ENCODE measurements at regions not wholly inside any gene's neighbourhood (a gene's known extent, or its start where the extent isn't known, plus 50 kb on each side); places are given as distances from the start of the nearest gene placed in this dataset.

- TF ChIP-seq ZBTB40 (IDR thresholded peaks at IDR 0.05) = no peak
- TF ChIP-seq ZBTB40 (CRISPR knock-in tag; IDR thresholded peaks at IDR 0.05) = no peak
- TF ChIP-seq ZNF274 (IDR thresholded peaks at IDR 0.05; ENCODE audit: borderline replicate concordance, low read depth, low read length) = no peak
- TF ChIP-seq, protein P1, sequence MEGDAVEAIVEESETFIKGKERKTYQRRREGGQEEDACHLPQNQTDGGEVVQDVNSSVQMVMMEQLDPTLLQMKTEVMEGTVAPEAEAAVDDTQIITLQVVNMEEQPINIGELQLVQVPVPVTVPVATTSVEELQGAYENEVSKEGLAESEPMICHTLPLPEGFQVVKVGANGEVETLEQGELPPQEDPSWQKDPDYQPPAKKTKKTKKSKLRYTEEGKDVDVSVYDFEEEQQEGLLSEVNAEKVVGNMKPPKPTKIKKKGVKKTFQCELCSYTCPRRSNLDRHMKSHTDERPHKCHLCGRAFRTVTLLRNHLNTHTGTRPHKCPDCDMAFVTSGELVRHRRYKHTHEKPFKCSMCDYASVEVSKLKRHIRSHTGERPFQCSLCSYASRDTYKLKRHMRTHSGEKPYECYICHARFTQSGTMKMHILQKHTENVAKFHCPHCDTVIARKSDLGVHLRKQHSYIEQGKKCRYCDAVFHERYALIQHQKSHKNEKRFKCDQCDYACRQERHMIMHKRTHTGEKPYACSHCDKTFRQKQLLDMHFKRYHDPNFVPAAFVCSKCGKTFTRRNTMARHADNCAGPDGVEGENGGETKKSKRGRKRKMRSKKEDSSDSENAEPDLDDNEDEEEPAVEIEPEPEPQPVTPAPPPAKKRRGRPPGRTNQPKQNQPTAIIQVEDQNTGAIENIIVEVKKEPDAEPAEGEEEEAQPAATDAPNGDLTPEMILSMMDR (IDR thresholded peaks at IDR 0.05 in 2 of 3, conservative IDR thresholded peaks at IDR 0.05 in 1 of 3; ENCODE audit: insufficient read depth in 2 of 3, low read depth in 1 of 3, low read length in 3 of 3) = no peak
- no peak for TF ChIP-seq EP300 (IDR thresholded peaks at IDR 0.05; ENCODE audit: low read length)
These were observed 141.4 kb upstream of the BET1 start for GRCh38 chr7:94145602-94146001.
